ENCODE measurements at regions not wholly inside any gene's neighbourhood (a gene's known extent, or its start where the extent isn't known, plus 50 kb on each side); places are given as distances from the start of the nearest gene placed in this dataset.

DNA sequence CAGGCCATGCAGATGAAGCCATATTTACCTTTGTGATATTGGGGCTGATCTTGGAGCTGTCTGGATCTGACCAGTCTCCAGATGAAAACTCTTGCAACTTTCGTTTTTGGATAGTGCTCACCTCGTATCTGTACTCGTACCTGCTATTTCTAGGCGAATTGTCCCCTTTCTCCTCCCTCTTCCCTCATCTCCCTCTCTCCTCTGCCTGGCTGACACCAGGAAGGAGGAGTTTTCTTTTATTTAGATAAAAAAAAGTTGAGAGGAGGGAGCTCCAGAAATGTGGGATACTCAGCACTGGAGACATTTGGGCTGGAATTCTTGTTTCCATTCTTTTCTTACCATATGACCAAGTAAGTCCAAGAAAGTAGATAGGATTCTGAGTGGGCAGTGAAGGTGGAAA, 54.6 kb upstream of the ABL1 start:
- Histone ChIP-seq H3K27ac (replicated peaks in 1 of 4) (peak overlapping the region; percentile 87 to 92 (median 90)), H3K27me3 (no peaks in the 10 kb centered on the region), H3K4me3 (peak overlapping the region; percentile 32 to 56 (median 48)), H3K9me3 (no peaks in the 10 kb centered on the region), H3K4me1 (peaks cover 36 to 74% (median 69%) of the 10 kb centered on the region in 4 donors), H3K36me3 (no peaks in the 10 kb centered on the region)
- TF ChIP-seq POLR2A (IDR thresholded peaks at IDR 0.05; ENCODE audit: low read depth) (no peak), POLR2AphosphoS5 (IDR thresholded peaks at IDR 0.05) (no peak), EP300 (IDR thresholded peaks at IDR 0.05) (no peak)
- TF ChIP-seq, protein P1, sequence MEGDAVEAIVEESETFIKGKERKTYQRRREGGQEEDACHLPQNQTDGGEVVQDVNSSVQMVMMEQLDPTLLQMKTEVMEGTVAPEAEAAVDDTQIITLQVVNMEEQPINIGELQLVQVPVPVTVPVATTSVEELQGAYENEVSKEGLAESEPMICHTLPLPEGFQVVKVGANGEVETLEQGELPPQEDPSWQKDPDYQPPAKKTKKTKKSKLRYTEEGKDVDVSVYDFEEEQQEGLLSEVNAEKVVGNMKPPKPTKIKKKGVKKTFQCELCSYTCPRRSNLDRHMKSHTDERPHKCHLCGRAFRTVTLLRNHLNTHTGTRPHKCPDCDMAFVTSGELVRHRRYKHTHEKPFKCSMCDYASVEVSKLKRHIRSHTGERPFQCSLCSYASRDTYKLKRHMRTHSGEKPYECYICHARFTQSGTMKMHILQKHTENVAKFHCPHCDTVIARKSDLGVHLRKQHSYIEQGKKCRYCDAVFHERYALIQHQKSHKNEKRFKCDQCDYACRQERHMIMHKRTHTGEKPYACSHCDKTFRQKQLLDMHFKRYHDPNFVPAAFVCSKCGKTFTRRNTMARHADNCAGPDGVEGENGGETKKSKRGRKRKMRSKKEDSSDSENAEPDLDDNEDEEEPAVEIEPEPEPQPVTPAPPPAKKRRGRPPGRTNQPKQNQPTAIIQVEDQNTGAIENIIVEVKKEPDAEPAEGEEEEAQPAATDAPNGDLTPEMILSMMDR (IDR thresholded peaks at IDR 0.05): no peak
- DNase-seq (ENCODE audit: extremely low spot score): no peak
- 30% methylated on average over 4 of the region's 4 CpGs for WGBS
- intact Hi-C loops (cut with DNase I): loop anchor here (5.0 kb wide), 1 partner anchor 62 kb away; no protein-coding TSS in a partner anchor

DNA sequence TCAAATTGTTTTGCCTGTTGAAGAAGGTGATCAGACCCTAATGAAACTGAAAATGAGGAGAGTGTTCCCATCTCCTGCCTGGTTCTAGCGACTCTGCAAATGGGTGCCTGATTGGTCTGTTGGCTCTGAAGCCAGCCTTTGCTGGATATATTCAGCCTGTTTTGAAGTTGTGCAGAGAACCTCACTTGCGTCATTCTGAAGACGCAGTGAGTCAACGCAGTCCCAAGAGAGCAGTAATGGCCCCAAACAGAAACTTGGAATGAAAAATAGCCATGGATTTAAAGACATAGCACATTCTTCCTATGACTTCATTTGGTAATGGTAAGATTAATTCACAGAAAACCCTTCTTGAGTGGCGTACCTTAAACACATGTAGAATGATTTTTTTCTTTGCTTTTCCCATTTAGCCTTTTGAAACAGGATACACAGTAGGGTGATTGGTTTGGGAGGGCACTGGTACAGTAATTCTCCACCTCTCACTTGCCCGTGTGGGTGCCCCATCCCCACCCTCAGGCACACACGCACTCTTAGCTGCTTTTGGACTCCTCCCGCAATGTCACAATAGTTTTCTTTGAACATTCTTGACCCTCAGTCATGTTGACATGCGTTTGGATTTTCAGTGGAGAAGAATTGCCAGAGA, 54.1 kb upstream of the ABL1 start:
- H3K9me3 ChIP-seq: no peaks in the 10 kb centered on the region
- peak overlapping the region; percentile 87 to 92 (median 90) for H3K27ac ChIP-seq (replicated peaks in 1 of 4)
- peak; percentile 69 for TF ChIP-seq POLR2A (IDR thresholded peaks at IDR 0.05; ENCODE audit: low read depth)
- TF ChIP-seq, protein P1 (IDR thresholded peaks at IDR 0.05): peak in 1 of 3 experiments; percentile 4
- TF ChIP-seq POLR2AphosphoS5 (IDR thresholded peaks at IDR 0.05): peak; percentile 95 to 99
- TF ChIP-seq EP300 (IDR thresholded peaks at IDR 0.05): peak; percentile 81
- no peaks in the 10 kb centered on the region for H3K27me3 ChIP-seq
- intact Hi-C loops (cut with DNase I): loop anchor here (5.0 kb wide), 1 partner anchor 61 kb away; no protein-coding TSS in a partner anchor
- peaks cover 42 to 77% (median 73%) of the 10 kb centered on the region in 4 donors for H3K4me1 ChIP-seq
- peak; percentile 93 for DNase-seq (ENCODE audit: extremely low spot score)
- H3K36me3 ChIP-seq: no peaks in the 10 kb centered on the region
- peak overlapping the region; percentile 32 to 56 (median 48) for H3K4me3 ChIP-seq
- WGBS: 27% methylated on average over 9 of the region's 9 CpGs

DNA sequence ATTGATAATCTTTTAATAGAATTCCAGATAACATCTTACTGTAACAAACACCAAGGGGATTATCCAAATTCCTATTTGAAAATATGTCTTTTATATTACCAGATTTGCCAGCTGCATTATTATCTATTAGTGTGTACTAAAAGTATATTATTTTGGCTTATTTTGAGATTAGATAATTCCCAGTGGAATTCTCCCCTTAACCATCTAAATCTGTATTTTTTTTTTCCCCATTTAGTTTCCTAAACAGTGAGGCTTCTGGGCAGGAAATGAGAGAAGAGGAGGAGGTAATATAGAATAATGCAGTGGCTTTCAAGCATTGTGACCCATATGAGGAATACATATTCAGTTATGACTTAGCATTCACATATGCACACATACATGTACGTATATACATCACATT, 53.5 kb upstream of the ABL1 start:
- intact Hi-C loops (cut with DNase I): loop anchor here (5.0 kb wide), 1 partner anchor 61 kb away; no protein-coding TSS in a partner anchor
- DNase-seq (ENCODE audit: extremely low spot score): no peak
- WGBS: 81% methylated on average over 1 of the region's 1 CpG
- Histone ChIP-seq H3K27me3 (no peaks in the 10 kb centered on the region), H3K27ac (replicated peaks in 1 of 4) (peak overlapping the region; percentile 87 to 92 (median 90)), H3K4me3 (peak overlapping the region in 2 of 4 donors; percentile 47 to 49), H3K4me1 (peaks cover 47 to 78% (median 76%) of the 10 kb centered on the region in 4 donors), H3K9me3 (no peaks in the 10 kb centered on the region), H3K36me3 (no peaks in the 10 kb centered on the region)
- TF ChIP-seq, protein P1 (IDR thresholded peaks at IDR 0.05): no peak
- TF ChIP-seq EP300 (IDR thresholded peaks at IDR 0.05) (no peak), POLR2A (IDR thresholded peaks at IDR 0.05; ENCODE audit: low read depth) (no peak), POLR2AphosphoS5 (IDR thresholded peaks at IDR 0.05) (no peak)

DNA sequence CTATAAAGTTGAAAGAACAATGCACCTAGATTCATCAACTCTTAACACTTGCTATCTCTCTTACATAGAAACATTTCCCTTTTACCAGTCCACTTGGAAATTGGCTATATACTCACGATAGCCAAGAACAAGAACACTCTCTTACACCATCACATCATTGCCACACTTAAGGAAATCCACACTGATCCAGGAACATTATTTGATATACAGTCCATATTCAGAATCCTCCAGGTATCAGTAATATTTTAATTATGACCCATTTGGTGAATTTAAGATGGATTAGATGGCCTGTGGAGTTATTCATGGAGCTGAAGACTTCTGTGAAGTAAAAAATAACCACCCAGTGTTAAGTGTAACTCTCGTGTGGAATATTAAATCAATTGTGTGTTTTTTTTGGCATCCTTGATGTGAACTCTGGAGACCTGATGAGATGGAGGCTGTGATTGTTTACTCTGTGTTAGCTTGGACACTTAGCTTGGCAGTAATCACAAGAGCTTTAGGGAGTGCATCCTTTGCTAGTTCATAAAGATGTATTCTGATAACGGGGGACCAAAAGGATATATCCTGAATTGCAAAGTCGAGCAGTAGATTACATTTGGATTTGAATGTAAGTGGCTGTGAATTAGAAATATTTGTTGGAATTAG, 52.0 kb upstream of the ABL1 start:
- peak in 1 of 2 donors; percentile 47 for TF ChIP-seq POLR2AphosphoS5 (IDR thresholded peaks at IDR 0.05)
- TF ChIP-seq EP300 (IDR thresholded peaks at IDR 0.05): no peak
- no peaks in the 10 kb centered on the region for H3K36me3 ChIP-seq
- no peaks in the 10 kb centered on the region for H3K9me3 ChIP-seq
- no peaks in the 10 kb centered on the region for H3K27me3 ChIP-seq
- H3K4me3 ChIP-seq: no peak overlapping the region
- peak overlapping the region; percentile 87 to 92 (median 90) for H3K27ac ChIP-seq (replicated peaks in 1 of 4)
- intact Hi-C loops (cut with DNase I): loop anchor here (5.0 kb wide), 1 partner anchor 59 kb away; no protein-coding TSS in a partner anchor
- peaks cover 48 to 87% (median 83%) of the 10 kb centered on the region in 4 donors for H3K4me1 ChIP-seq
- 47% methylated on average over 4 of the region's 4 CpGs for WGBS
- no peak for DNase-seq (ENCODE audit: extremely low spot score)

DNA sequence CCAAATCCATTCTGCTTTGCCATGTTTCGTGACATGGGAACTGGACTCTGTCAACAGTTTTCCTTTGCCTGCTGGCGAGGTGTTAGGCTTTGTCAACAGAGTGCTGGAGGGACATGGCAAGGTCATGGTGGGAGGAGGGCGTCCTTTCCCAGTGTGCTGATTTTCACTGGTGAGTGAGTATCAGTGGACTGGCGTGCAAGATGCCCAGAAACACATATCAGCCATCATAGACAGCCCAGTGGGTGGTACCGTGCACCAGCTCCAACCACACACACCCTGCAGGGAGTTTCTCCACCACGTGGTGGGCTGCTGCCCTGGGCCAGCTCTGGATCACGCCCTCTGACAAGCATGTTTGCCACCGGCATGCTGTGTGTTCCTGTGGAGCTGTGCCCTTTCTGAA, 50.0 kb upstream of the ABL1 start:
- Histone ChIP-seq H3K9me3 (peaks cover 0 to 10% (median 6%) of the 10 kb centered on the region in 4 donors), H3K36me3 (no peaks in the 10 kb centered on the region), H3K4me3 (no peak overlapping the region), H3K4me1 (peaks cover 43 to 67% (median 63%) of the 10 kb centered on the region in 4 donors), H3K27ac (replicated peaks in 1 of 4) (peak overlapping the region in 3 of 4 donors; percentile 57 to 90 (median 73)), H3K27me3 (no peaks in the 10 kb centered on the region)
- DNase-seq (ENCODE audit: extremely low spot score): no peak
- TF ChIP-seq POLR2A (IDR thresholded peaks at IDR 0.05; ENCODE audit: low read depth): no peak
- no peak for TF ChIP-seq EP300 (IDR thresholded peaks at IDR 0.05)
- TF ChIP-seq POLR2AphosphoS5 (IDR thresholded peaks at IDR 0.05): no peak
- TF ChIP-seq, protein P1 (IDR thresholded peaks at IDR 0.05): no peak
- WGBS: 87% methylated on average over 8 of the region's 8 CpGs
- intact Hi-C loops (cut with DNase I): no loop called here

Data from esophagus muscularis mucosa (tissue), 4 donors.